NCI-H2227 (cell line): ENCODE measurements at regions not wholly inside any gene's neighbourhood (a gene's known extent, or its start where the extent isn't known, plus 50 kb on each side); places are given as distances from the start of the nearest gene placed in this dataset.
"Not testable (repeated sequence)": the region's sequence is repeated elsewhere in the genome, so short reads cannot be mapped to it uniquely, and the experiment has no call there.

ENCODE experiments used
- DNase-seq: peaks from one replicate; lab custom pipeline; 2025; ENCODE audit not compliant: unreplicated experiment; lab: John Stamatoyannopoulos, UW

DNA sequence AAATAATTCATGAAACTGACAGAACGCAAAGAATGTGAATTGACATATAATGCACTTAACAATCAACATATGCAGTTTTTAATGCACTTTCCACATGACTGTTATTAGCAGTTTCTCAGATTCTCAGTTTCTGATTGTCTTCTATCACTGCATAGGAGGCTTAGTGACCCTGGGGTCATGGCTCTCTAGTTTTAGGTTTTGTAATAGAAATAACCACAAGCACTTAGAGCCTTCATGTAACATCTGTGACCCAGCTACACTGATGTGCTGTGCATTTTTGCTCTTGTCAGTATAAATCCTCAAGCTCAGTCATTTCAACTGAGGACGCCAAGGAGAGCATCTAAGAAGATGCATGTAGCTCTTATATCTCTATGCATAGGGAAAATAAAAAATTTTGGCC is 163.1 kb upstream of the IZUMO3 start:
- DNase-seq, result no peak

GRCh38 chr9:24698881-24699518 is 153.3 kb upstream of the IZUMO3 start:
- DNase-seq, result no peak

GRCh38 chr9:24672336-24672735 is 126.6 kb upstream of the IZUMO3 start:
- DNase-seq, result no peak

DNA sequence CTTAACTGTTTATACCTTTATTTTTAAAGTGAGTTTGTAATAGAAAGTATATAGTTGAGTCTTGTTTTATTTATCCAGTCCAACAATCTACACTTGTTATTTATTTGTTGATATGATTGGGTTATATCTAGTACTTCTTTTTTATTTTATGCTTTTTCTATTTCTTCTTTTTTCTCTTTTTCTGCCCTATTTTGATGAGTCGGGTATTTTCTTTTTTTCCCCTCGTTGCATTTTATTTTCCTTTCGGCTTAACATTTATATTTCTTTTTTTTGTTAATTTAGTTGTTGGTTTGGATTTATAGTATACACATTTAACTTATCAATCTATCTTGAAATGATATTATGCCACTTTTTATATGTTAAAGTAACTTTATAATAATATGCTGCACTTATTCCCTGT is 111.7 kb upstream of the IZUMO3 start:
- no peak for DNase-seq

GRCh38 chr9:24652181-24652580 is 106.5 kb upstream of the IZUMO3 start:
- DNase-seq, result no peak

GRCh38 chr9:24628809-24629208 is 83.1 kb upstream of the IZUMO3 start:
- not testable (repeated sequence) for DNase-seq

DNA sequence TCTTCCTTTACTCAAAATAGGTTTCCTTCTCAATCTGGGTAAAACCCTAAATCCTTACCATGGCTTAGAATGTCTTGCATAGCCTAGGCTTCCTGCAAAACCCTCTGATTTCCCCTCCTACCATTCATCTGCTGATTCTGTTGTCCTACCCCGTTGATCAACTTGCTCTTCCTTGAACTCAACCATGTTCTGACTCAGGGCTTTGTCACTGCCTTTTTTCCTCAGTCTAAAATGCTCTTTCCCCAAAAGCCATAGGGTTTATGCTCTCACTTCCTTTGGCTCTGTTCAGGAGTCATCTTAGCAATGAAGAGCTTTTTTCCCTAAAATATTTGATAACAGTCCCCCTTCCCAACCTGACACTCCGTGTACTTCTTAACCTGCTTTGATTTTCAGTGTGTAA is 79.4 kb upstream of the IZUMO3 start:
- DNase-seq, result no peak

DNA sequence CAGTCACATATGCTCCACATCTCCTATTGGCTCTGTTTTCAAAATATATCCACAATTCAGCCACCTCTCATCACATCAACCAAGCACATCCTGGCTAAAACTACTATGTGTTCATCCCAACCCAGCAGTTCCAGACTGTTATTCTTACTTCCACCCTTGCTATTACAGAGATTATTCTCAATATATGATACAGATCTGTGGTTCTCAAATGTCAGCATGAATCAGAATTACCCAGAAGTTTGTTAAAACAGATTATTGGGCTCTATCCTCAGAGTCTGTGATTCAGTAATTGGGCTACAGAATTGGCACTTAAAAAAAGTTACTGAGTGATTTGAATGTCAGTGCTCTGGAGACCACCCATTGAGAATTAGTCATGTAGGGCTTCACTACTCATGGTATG is 78.8 kb upstream of the IZUMO3 start:
- no peak for DNase-seq

GRCh38 chr9:24620741-24621140 is 75.0 kb upstream of the IZUMO3 start:
- DNase-seq, result no peak

- no peak for DNase-seq
These were observed 71.2 kb upstream of the IZUMO3 start for GRCh38 chr9:24616863-24617262.

DNA sequence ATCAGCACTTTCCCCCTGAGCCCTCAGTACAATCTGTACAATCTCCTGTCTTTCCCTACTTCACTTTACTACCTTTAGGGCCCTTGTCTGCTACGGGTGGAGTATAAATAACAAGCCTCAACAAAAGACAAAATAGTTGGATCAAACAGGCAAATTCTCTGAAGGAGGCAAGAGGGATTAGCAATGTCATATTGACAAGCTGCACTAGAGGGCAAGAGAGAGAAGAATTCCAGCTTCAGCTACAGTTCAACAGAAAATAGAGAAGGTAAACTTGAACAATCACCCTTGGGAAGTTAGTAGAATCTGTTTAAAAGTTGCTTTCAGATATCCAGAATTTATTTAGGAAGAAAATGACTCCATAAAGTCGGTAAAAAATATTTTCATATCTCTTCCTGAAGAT is 68.4 kb upstream of the IZUMO3 start:
- no peak for DNase-seq

- DNase-seq, result no peak
These were observed 62.9 kb upstream of the IZUMO3 start for GRCh38 chr9:24608599-24608998.

GRCh38 chr9:24602693-24603352 is 57.1 kb upstream of the IZUMO3 start:
- no peak for DNase-seq
